Neural cell (in vitro differentiated cells): ENCODE measurements at regions not wholly inside any gene's neighbourhood (a gene's known extent, or its start where the extent isn't known, plus 50 kb on each side); places are given as distances from the start of the nearest gene placed in this dataset.

Experiments
- H2AFZ ChIP-seq: fragments of 200-600, 300-800 bp; sonication (generic), shearing (Covaris generic); 2 replicates; pipeline ENCODE4 v1.6.0; 2014; ENCODE audit warnings: low read depth, mild to moderate bottlenecking, antibody characterized with exemption, low read length, moderate library complexity
- H3F3A ChIP-seq: fragments of 200-600 bp; shearing (Covaris generic); 2 replicates; pipeline ENCODE4 v1.6.1; 2016; ENCODE audit warnings: mild to moderate bottlenecking, moderate library complexity, mixed read lengths, antibody characterized with exemption, low read length; ENCODE audit not compliant: insufficient read depth, poor library complexity, severe bottlenecking
- H3K27ac ChIP-seq: fragments of 200-600, 300-800 bp; sonication (generic), shearing (Covaris generic); 2 replicates; pipeline ENCODE4 v1.5.1; 2014; ENCODE audit warnings: mild to moderate bottlenecking, low read length, moderate library complexity
- H3K27me3 ChIP-seq: fragments of 300-800, 200-600 bp; sonication (generic), shearing (Covaris generic); 2 replicates; pipeline ENCODE4 v1.6.0; 2014; ENCODE audit warnings: mild to moderate bottlenecking, low read depth, low read length, moderate library complexity; ENCODE audit not compliant: insufficient read depth
- H3K36me3 ChIP-seq: fragments of 300-800, 200-600 bp; sonication (generic), shearing (Covaris generic); 2 replicates; pipeline ENCODE4 v1.5.1; 2014; ENCODE audit warnings: mild to moderate bottlenecking, antibody characterized with exemption, low read length, moderate library complexity; ENCODE audit not compliant: insufficient read depth
- H3K4me2 ChIP-seq: fragments of 300-800, 200-600 bp; sonication (generic), shearing (Covaris generic); 2 replicates; pipeline ENCODE4 v1.6.0; 2014; ENCODE audit warnings: mild to moderate bottlenecking, low read length
- H3K4me3 ChIP-seq: fragments of 300-800, 200-600 bp; sonication (generic), shearing (Covaris generic); 2 replicates; pipeline ENCODE4 v1.5.1; 2014; ENCODE audit warnings: mild to moderate bottlenecking, low read length, moderate library complexity
- H3K79me2 ChIP-seq: fragments of 200-600 bp; shearing (Covaris generic); replicated peaks from 2 replicates; pipeline ENCODE4 v1.6.0; 2014; ENCODE audit warnings: mild to moderate bottlenecking, low read length, moderate library complexity; ENCODE audit not compliant: insufficient read depth
- H3K9ac ChIP-seq: fragments of 300-800, 200-600 bp; sonication (generic), shearing (Covaris generic); 2 replicates; pipeline ENCODE4 v1.6.1; 2016; ENCODE audit warnings: mild to moderate bottlenecking, low read length, mixed read lengths
- H3K9me2 ChIP-seq: fragments of 200-600 bp; shearing (Covaris generic); 2 replicates; pipeline ENCODE4 v1.6.1; 2016; ENCODE audit warnings: mild to moderate bottlenecking, low read length, mixed read lengths; ENCODE audit not compliant: insufficient read depth
- H3K9me3 ChIP-seq: fragments of 200-600, 300-800 bp; sonication (generic), shearing (Covaris generic); 2 replicates; pipeline ENCODE4 v1.6.1; 2016; ENCODE audit warnings: mild to moderate bottlenecking, mixed run types, low read length, moderate library complexity, mixed read lengths
- H4K20me1 ChIP-seq: fragments of 200-600 bp; shearing (Covaris generic); 2 replicates; pipeline ENCODE4 v1.6.1; 2016; ENCODE audit warnings: mild to moderate bottlenecking, mixed run types; ENCODE audit not compliant: insufficient read depth
- EP300 ChIP-seq: fragments of 450-650 bp; conservative IDR thresholded peaks from 2 replicates; pipeline ENCODE4 v1.6.1; 2014; ENCODE audit warnings: antibody characterized with exemption, mild to moderate bottlenecking, moderate library complexity; ENCODE audit not compliant: poor library complexity, severe bottlenecking
- EZH2 ChIP-seq: fragments of 200-600, 300-800 bp; shearing (Covaris generic), sonication (generic); IDR thresholded peaks from 2 replicates; pipeline ENCODE4 v1.6.1; 2014; ENCODE audit warnings: antibody characterized with exemption, low read length, borderline replicate concordance, mild to moderate bottlenecking; ENCODE audit not compliant: insufficient read depth, poor library complexity, severe bottlenecking
- MXI1 ChIP-seq: fragments of 450-650 bp; conservative IDR thresholded peaks from 2 replicates; pipeline ENCODE4 v1.6.1; 2014; ENCODE audit warnings: antibody characterized with exemption, mild to moderate bottlenecking; ENCODE audit not compliant: poor library complexity, severe bottlenecking
- POLR2AphosphoS5 ChIP-seq: IDR thresholded peaks from 2 replicates; pipeline ENCODE4 v1.6.1; 2012
- RAD21 ChIP-seq: fragments of 450-650 bp; conservative IDR thresholded peaks from 2 replicates; pipeline ENCODE4 v1.6.1; 2014; ENCODE audit warnings: antibody characterized with exemption, mild to moderate bottlenecking, moderate library complexity
- REST ChIP-seq: IDR thresholded peaks from 2 replicates; pipeline ENCODE4 v1.6.1; 2012; ENCODE audit warnings: borderline replicate concordance
- SMC3 ChIP-seq: fragments of 450-650 bp; conservative IDR thresholded peaks from 2 replicates; pipeline ENCODE4 v1.6.1; 2014; ENCODE audit warnings: antibody characterized with exemption, mild to moderate bottlenecking, moderate library complexity; ENCODE audit not compliant: poor library complexity
- TAF1 ChIP-seq: IDR thresholded peaks from 2 replicates; pipeline ENCODE4 v1.6.1; 2012; ENCODE audit warnings: low read depth
- TF ChIP-seq, protein P1 (sequence below): fragments of 450-650 bp; IDR thresholded peaks from 2 replicates; pipeline ENCODE4 v1.5.1; 2014; ENCODE audit warnings: antibody characterized with exemption, mild to moderate bottlenecking, moderate library complexity; ENCODE audit not compliant: poor library complexity, severe bottlenecking

GRCh38 chr17:77853191-77853977, 105.1 kb upstream of the TNRC6C start:
- no peaks in the 10 kb centered on the region for H3K36me3 ChIP-seq
- TF ChIP-seq POLR2AphosphoS5 (no peak), EZH2 (no peak)
- H3K9ac ChIP-seq, result no peak overlapping the region
- H3K9me2 ChIP-seq, result no peaks in the 10 kb centered on the region
- no peaks in the 10 kb centered on the region for H3K9me3 ChIP-seq
- no peaks in the 10 kb centered on the region for H3K27me3 ChIP-seq
- H2AFZ ChIP-seq, result no peak overlapping the region
- H4K20me1 ChIP-seq, result no peaks in the 10 kb centered on the region
- no peak overlapping the region for H3K27ac ChIP-seq
- H3K4me3 ChIP-seq, result no peak overlapping the region
- no peaks in the 10 kb centered on the region for H3F3A ChIP-seq
- H3K4me2 ChIP-seq, result no peak overlapping the region
- no peaks in the 10 kb centered on the region for H3K79me2 ChIP-seq

- H3K4me3 ChIP-seq, result no peak overlapping the region
- no peaks in the 10 kb centered on the region for H3K9me3 ChIP-seq
- no peaks in the 10 kb centered on the region for H4K20me1 ChIP-seq
- H3K4me2 ChIP-seq, result no peak overlapping the region
- H2AFZ ChIP-seq, result no peak overlapping the region
- H3K9ac ChIP-seq, result no peak overlapping the region
- TF ChIP-seq MXI1 (no peak), RAD21 (no peak), TAF1 (no peak), EP300 (no peak), POLR2AphosphoS5 (no peak), EZH2 (no peak), SMC3 (no peak), REST (no peak)
- TF ChIP-seq, protein P1, sequence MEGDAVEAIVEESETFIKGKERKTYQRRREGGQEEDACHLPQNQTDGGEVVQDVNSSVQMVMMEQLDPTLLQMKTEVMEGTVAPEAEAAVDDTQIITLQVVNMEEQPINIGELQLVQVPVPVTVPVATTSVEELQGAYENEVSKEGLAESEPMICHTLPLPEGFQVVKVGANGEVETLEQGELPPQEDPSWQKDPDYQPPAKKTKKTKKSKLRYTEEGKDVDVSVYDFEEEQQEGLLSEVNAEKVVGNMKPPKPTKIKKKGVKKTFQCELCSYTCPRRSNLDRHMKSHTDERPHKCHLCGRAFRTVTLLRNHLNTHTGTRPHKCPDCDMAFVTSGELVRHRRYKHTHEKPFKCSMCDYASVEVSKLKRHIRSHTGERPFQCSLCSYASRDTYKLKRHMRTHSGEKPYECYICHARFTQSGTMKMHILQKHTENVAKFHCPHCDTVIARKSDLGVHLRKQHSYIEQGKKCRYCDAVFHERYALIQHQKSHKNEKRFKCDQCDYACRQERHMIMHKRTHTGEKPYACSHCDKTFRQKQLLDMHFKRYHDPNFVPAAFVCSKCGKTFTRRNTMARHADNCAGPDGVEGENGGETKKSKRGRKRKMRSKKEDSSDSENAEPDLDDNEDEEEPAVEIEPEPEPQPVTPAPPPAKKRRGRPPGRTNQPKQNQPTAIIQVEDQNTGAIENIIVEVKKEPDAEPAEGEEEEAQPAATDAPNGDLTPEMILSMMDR, result no peak
- H3K9me2 ChIP-seq, result no peaks in the 10 kb centered on the region
- H3K27ac ChIP-seq, result no peak overlapping the region
- no peaks in the 10 kb centered on the region for H3K36me3 ChIP-seq
- H3K27me3 ChIP-seq, result no peaks in the 10 kb centered on the region
- no peaks in the 10 kb centered on the region for H3K79me2 ChIP-seq
- H3F3A ChIP-seq, result no peaks in the 10 kb centered on the region
Measured at GRCh38 chr17:77854083-77854758, 104.3 kb upstream of the TNRC6C start.
